ENCODE measurements at regions not wholly inside any gene's neighbourhood (a gene's known extent, or its start where the extent isn't known, plus 50 kb on each side); places are given as distances from the start of the nearest gene placed in this dataset.
"Not testable (repeated sequence)": the region's sequence is repeated elsewhere in the genome, so short reads cannot be mapped to it uniquely, and the experiment has no call there.

- H3K27ac ChIP-seq (ENCODE audit: low read depth in 2 of 2, low read length in 2 of 2): no peak overlapping the region
- intact Hi-C loops (cut with DNase I): no loop called here
Measured at GRCh38 chr12:68539615-68539952, 71.1 kb upstream of the RAP1B start.

GRCh38 chr12:68540768-68541167 is 69.9 kb upstream of the RAP1B start:
- H3K4me1 ChIP-seq (ENCODE audit: control insufficient read depth in 2 of 3, insufficient read depth in 2 of 3, low read depth in 1 of 3, low read length in 3 of 3); H3K9ac ChIP-seq (ENCODE audit: low read length in 3 of 3); H3K4me3 ChIP-seq (ENCODE audit: low read length in 3 of 3); H3K9me3 ChIP-seq (ENCODE audit: control insufficient read depth in 2 of 3, insufficient read depth in 1 of 3, low read length in 3 of 3); FAIRE-seq; H3K27me3 ChIP-seq (ENCODE audit: control insufficient read depth, insufficient read depth, low read length); DNase-seq; intact Hi-C loops (cut with DNase I); H3K27ac ChIP-seq (ENCODE audit: low read depth in 2 of 2, low read length in 2 of 2); H3K36me3 ChIP-seq (ENCODE audit: control insufficient read depth in 2 of 3, insufficient read depth in 3 of 3, low read length in 3 of 3): not testable (repeated sequence)

More at GRCh38 chr12:68539615-68539952, 71.1 kb upstream of the RAP1B start:
- Histone ChIP-seq H3K4me1 (ENCODE audit: control insufficient read depth in 2 of 3, insufficient read depth in 2 of 3, low read depth in 1 of 3, low read length in 3 of 3) (peaks cover 0 to 4% (median 0%) of the 10 kb centered on the region in 3 donors), H3K4me3 (ENCODE audit: low read length in 3 of 3) (peak overlapping the region in 2 of 3 donors; percentile 55 to 63), H3K36me3 (ENCODE audit: control insufficient read depth in 2 of 3, insufficient read depth in 3 of 3, low read length in 3 of 3) (no peaks in the 10 kb centered on the region), H3K9ac (ENCODE audit: low read length in 3 of 3) (peak overlapping the region in 1 of 3 donors; percentile 62), H3K9me3 (ENCODE audit: control insufficient read depth in 2 of 3, insufficient read depth in 1 of 3, low read length in 3 of 3) (no peaks in the 10 kb centered on the region), H3K27me3 (ENCODE audit: control insufficient read depth, insufficient read depth, low read length) (no peaks in the 10 kb centered on the region)
- TF ChIP-seq, protein P1, sequence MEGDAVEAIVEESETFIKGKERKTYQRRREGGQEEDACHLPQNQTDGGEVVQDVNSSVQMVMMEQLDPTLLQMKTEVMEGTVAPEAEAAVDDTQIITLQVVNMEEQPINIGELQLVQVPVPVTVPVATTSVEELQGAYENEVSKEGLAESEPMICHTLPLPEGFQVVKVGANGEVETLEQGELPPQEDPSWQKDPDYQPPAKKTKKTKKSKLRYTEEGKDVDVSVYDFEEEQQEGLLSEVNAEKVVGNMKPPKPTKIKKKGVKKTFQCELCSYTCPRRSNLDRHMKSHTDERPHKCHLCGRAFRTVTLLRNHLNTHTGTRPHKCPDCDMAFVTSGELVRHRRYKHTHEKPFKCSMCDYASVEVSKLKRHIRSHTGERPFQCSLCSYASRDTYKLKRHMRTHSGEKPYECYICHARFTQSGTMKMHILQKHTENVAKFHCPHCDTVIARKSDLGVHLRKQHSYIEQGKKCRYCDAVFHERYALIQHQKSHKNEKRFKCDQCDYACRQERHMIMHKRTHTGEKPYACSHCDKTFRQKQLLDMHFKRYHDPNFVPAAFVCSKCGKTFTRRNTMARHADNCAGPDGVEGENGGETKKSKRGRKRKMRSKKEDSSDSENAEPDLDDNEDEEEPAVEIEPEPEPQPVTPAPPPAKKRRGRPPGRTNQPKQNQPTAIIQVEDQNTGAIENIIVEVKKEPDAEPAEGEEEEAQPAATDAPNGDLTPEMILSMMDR (IDR thresholded peaks at IDR 0.05; ENCODE audit: borderline replicate concordance, extremely low read depth, insufficient read depth): no peak
- FAIRE-seq (no peak), DNase-seq (no peak)

DNA sequence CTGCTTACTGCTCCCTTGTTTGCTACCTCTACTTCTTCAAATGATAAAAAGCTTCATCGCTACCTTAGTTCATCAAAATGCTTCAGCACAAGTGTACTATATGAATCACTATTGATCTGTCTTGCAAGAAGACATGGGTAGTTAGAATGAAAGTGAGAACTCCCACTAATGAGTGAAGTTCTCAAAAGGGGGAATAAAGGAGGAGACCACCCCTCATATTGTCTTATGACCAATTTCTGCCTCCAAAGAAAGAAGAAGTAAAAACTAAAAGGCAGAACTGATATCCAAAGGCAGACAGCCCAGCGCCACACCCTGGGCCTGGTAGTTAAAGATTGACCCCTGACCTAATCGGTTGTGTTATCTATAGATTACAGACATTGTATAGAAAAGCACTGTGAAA is 63.4 kb upstream of the RAP1B start:
- DNase-seq; H3K36me3 ChIP-seq (ENCODE audit: control insufficient read depth in 2 of 3, insufficient read depth in 3 of 3, low read length in 3 of 3); H3K4me1 ChIP-seq (ENCODE audit: control insufficient read depth in 2 of 3, insufficient read depth in 2 of 3, low read depth in 1 of 3, low read length in 3 of 3); H3K9me3 ChIP-seq (ENCODE audit: control insufficient read depth in 2 of 3, insufficient read depth in 1 of 3, low read length in 3 of 3); H3K27me3 ChIP-seq (ENCODE audit: control insufficient read depth, insufficient read depth, low read length); H3K27ac ChIP-seq (ENCODE audit: low read depth in 2 of 2, low read length in 2 of 2); H3K9ac ChIP-seq (ENCODE audit: low read length in 3 of 3); FAIRE-seq; H3K4me3 ChIP-seq (ENCODE audit: low read length in 3 of 3); intact Hi-C loops (cut with DNase I): not testable (repeated sequence)

GRCh38 chr12:68552605-68553195 is 58.0 kb upstream of the RAP1B start:
- H3K4me1 ChIP-seq (ENCODE audit: control insufficient read depth in 2 of 3, insufficient read depth in 2 of 3, low read depth in 1 of 3, low read length in 3 of 3); FAIRE-seq; DNase-seq; H3K4me3 ChIP-seq (ENCODE audit: low read length in 3 of 3); H3K27me3 ChIP-seq (ENCODE audit: control insufficient read depth, insufficient read depth, low read length); H3K36me3 ChIP-seq (ENCODE audit: control insufficient read depth in 2 of 3, insufficient read depth in 3 of 3, low read length in 3 of 3); H3K9ac ChIP-seq (ENCODE audit: low read length in 3 of 3); H3K27ac ChIP-seq (ENCODE audit: low read depth in 2 of 2, low read length in 2 of 2); intact Hi-C loops (cut with DNase I); H3K9me3 ChIP-seq (ENCODE audit: control insufficient read depth in 2 of 3, insufficient read depth in 1 of 3, low read length in 3 of 3): not testable (repeated sequence)

GRCh38 chr12:68557011-68557730 is 53.5 kb upstream of the RAP1B start:
- no peak for DNase-seq
- H3K36me3 ChIP-seq (ENCODE audit: control insufficient read depth in 2 of 3, insufficient read depth in 3 of 3, low read length in 3 of 3): no peaks in the 10 kb centered on the region
- H3K4me3 ChIP-seq (ENCODE audit: low read length in 3 of 3): no peak overlapping the region
- TF ChIP-seq, protein P1 (IDR thresholded peaks at IDR 0.05; ENCODE audit: borderline replicate concordance, extremely low read depth, insufficient read depth): no peak
- no peak overlapping the region for H3K9ac ChIP-seq (ENCODE audit: low read length in 3 of 3)
- peaks cover 0 to 3% (median 0%) of the 10 kb centered on the region in 3 donors for H3K4me1 ChIP-seq (ENCODE audit: control insufficient read depth in 2 of 3, insufficient read depth in 2 of 3, low read depth in 1 of 3, low read length in 3 of 3)
- intact Hi-C loops (cut with DNase I): no loop called here
- no peak overlapping the region for H3K27ac ChIP-seq (ENCODE audit: low read depth in 2 of 2, low read length in 2 of 2)
- H3K9me3 ChIP-seq (ENCODE audit: control insufficient read depth in 2 of 3, insufficient read depth in 1 of 3, low read length in 3 of 3): no peaks in the 10 kb centered on the region
- FAIRE-seq: no peak
- no peaks in the 10 kb centered on the region for H3K27me3 ChIP-seq (ENCODE audit: control insufficient read depth, insufficient read depth, low read length)
